ENCODE measurements at regions not wholly inside any gene's neighbourhood (a gene's known extent, or its start where the extent isn't known, plus 50 kb on each side); places are given as distances from the start of the nearest gene placed in this dataset.

GRCh38 chr5:56677690-56678305, 137.6 kb upstream of the MAP3K1 start:
- Histone ChIP-seq H3K9me3 (ENCODE audit: control extremely low read depth in 1 of 5, control insufficient read depth in 4 of 5, insufficient read depth in 2 of 5, low read depth in 1 of 5, low read length in 4 of 5) (no peaks in the 10 kb centered on the region), H3K4me3 (ENCODE audit: control insufficient read depth in 1 of 7, extremely low read depth in 1 of 7, insufficient read depth in 4 of 7, low read depth in 2 of 7, low read length in 6 of 7) (no peak overlapping the region), H3K27ac (ENCODE audit: insufficient read depth in 1 of 2, low read depth in 1 of 2, low read length in 2 of 2, poor library complexity in 1 of 2, severe bottlenecking in 2 of 2) (no peak overlapping the region), H3K27me3 (replicated peaks in 2 of 5; ENCODE audit: control insufficient read depth in 4 of 5, insufficient read depth in 5 of 5, low read length in 4 of 5) (no peaks in the 10 kb centered on the region), H3K36me3 (ENCODE audit: control insufficient read depth in 4 of 4, insufficient read depth in 4 of 4, low read length in 3 of 4) (no peaks in the 10 kb centered on the region), H3K4me1 (ENCODE audit: control extremely low read depth in 1 of 4, control insufficient read depth in 4 of 4, insufficient read depth in 4 of 4, low read length in 3 of 4) (peaks cover 6 to 13% (median 9%) of the 10 kb centered on the region in 4 experiments)
- ChIA-PET CTCF (interaction anchor here (1.4 kb wide), 2 partner anchors 12 to 26 kb away, joined by 3 to 4 read pairs; no protein-coding TSS in a partner anchor), POLR2A (no interaction called here)
- no peak for DNase-seq
- WGBS (ENCODE audit: insufficient coverage) = no CpG with 5 or more reads among the region's 2 CpGs

DNA sequence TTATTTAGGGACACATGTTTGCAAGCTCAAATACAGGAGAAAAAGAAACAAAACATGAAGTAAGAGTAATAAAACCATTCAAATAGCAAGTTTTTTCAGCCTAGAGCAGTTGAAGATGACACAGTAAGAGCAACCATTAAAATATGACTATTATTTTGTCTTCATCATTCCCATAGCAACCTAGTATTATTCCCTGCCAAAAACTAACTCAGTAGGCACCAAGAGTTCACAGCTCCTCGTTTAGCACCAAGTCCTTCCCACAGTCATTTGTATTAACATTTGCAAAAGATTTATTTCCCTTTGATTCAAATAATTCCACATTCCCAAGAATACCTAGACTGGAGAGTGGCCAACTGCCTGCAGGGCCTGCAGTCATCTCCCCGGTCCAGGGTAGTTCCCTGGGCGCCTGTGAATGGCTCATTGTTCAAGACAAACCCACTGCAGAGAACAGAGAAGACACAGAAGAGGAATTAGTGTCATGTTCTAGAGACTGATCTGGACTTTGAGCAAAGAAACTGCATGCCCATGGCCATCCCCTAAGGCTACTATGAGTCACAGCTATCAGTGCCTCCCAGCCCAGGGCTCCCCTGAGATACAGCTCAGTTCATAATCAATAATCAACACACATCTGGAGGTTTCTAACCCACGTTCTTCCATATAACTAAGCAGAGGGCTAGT, 139.1 kb upstream of the MAP3K1 start:
- Histone ChIP-seq H3K36me3 (ENCODE audit: control insufficient read depth in 4 of 4, insufficient read depth in 4 of 4, low read length in 3 of 4) (no peaks in the 10 kb centered on the region), H3K9me3 (ENCODE audit: control extremely low read depth in 1 of 5, control insufficient read depth in 4 of 5, insufficient read depth in 2 of 5, low read depth in 1 of 5, low read length in 4 of 5) (no peaks in the 10 kb centered on the region), H3K4me3 (ENCODE audit: control insufficient read depth in 1 of 7, extremely low read depth in 1 of 7, insufficient read depth in 4 of 7, low read depth in 2 of 7, low read length in 6 of 7) (no peak overlapping the region), H3K27me3 (replicated peaks in 2 of 5; ENCODE audit: control insufficient read depth in 4 of 5, insufficient read depth in 5 of 5, low read length in 4 of 5) (no peaks in the 10 kb centered on the region), H3K27ac (ENCODE audit: insufficient read depth in 1 of 2, low read depth in 1 of 2, low read length in 2 of 2, poor library complexity in 1 of 2, severe bottlenecking in 2 of 2) (no peak overlapping the region), H3K4me1 (ENCODE audit: control extremely low read depth in 1 of 4, control insufficient read depth in 4 of 4, insufficient read depth in 4 of 4, low read length in 3 of 4) (peaks cover 9 to 24% (median 13%) of the 10 kb centered on the region in 4 experiments)
- ChIA-PET POLR2A (no interaction called here), CTCF (no interaction called here)
- no peak for DNase-seq
- 91% methylated on average over 3 of the region's 4 CpGs for WGBS (ENCODE audit: insufficient coverage)

DNA sequence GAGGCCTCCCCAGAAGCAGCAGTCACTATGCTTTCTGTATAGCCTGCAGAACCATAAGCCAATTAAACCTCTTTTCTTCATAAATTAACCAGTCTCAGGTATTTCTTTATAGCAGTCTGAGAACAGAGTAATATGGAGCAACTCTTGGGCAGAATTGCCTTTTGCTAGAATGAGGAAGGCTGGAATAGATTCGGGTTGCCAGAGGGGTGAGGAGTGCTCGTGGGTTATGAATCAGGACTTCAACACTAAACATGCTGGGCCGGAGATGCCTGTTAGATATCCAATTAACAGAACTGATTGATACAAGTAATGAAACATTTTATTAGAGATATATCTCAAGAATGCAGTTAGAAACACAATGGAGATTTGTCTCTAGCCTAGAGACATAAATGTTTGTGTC, 140.9 kb upstream of the MAP3K1 start:
- no peak overlapping the region for H3K4me3 ChIP-seq (ENCODE audit: control insufficient read depth in 1 of 7, extremely low read depth in 1 of 7, insufficient read depth in 4 of 7, low read depth in 2 of 7, low read length in 6 of 7)
- ChIA-PET CTCF (interaction anchor here (1.1 kb wide), 1 partner anchor 43 kb away, joined by 3 read pairs; no protein-coding TSS in a partner anchor), POLR2A (no interaction called here)
- no peak for DNase-seq
- no peaks in the 10 kb centered on the region for H3K36me3 ChIP-seq (ENCODE audit: control insufficient read depth in 4 of 4, insufficient read depth in 4 of 4, low read length in 3 of 4)
- H3K27me3 ChIP-seq (replicated peaks in 2 of 5; ENCODE audit: control insufficient read depth in 4 of 5, insufficient read depth in 5 of 5, low read length in 4 of 5) = no peaks in the 10 kb centered on the region
- H3K4me1 ChIP-seq (ENCODE audit: control extremely low read depth in 1 of 4, control insufficient read depth in 4 of 4, insufficient read depth in 4 of 4, low read length in 3 of 4) = peaks cover 13 to 38% (median 21%) of the 10 kb centered on the region in 4 experiments
- H3K9me3 ChIP-seq (ENCODE audit: control extremely low read depth in 1 of 5, control insufficient read depth in 4 of 5, insufficient read depth in 2 of 5, low read depth in 1 of 5, low read length in 4 of 5) = no peaks in the 10 kb centered on the region
- WGBS (ENCODE audit: insufficient coverage) = 100% methylated on average over 1 of the region's 3 CpGs
- H3K27ac ChIP-seq (ENCODE audit: insufficient read depth in 1 of 2, low read depth in 1 of 2, low read length in 2 of 2, poor library complexity in 1 of 2, severe bottlenecking in 2 of 2) = no peak overlapping the region

- 6% methylated on average over 4 of the region's 5 CpGs for WGBS (ENCODE audit: insufficient coverage)
- Histone ChIP-seq H3K27ac (ENCODE audit: insufficient read depth in 1 of 2, low read depth in 1 of 2, low read length in 2 of 2, poor library complexity in 1 of 2, severe bottlenecking in 2 of 2) (no peak overlapping the region), H3K4me1 (ENCODE audit: control extremely low read depth in 1 of 4, control insufficient read depth in 4 of 4, insufficient read depth in 4 of 4, low read length in 3 of 4) (peaks cover 15 to 40% (median 22%) of the 10 kb centered on the region in 4 experiments), H3K9me3 (ENCODE audit: control extremely low read depth in 1 of 5, control insufficient read depth in 4 of 5, insufficient read depth in 2 of 5, low read depth in 1 of 5, low read length in 4 of 5) (no peaks in the 10 kb centered on the region), H3K27me3 (replicated peaks in 2 of 5; ENCODE audit: control insufficient read depth in 4 of 5, insufficient read depth in 5 of 5, low read length in 4 of 5) (no peaks in the 10 kb centered on the region), H3K4me3 (ENCODE audit: control insufficient read depth in 1 of 7, extremely low read depth in 1 of 7, insufficient read depth in 4 of 7, low read depth in 2 of 7, low read length in 6 of 7) (no peak overlapping the region), H3K36me3 (ENCODE audit: control insufficient read depth in 4 of 4, insufficient read depth in 4 of 4, low read length in 3 of 4) (no peaks in the 10 kb centered on the region)
- CTCF ChIA-PET = no interaction called here
- peak; percentile 45 to 88 (median 81) for DNase-seq
- POLR2A ChIA-PET = no interaction called here
Measured at GRCh38 chr5:56673171-56673570, 142.2 kb upstream of the MAP3K1 start.

- POLR2A ChIA-PET = no interaction called here
- WGBS (ENCODE audit: insufficient coverage) = 100% methylated on average over 2 of the region's 4 CpGs
- H3K9me3 ChIP-seq (ENCODE audit: control extremely low read depth in 1 of 5, control insufficient read depth in 4 of 5, insufficient read depth in 2 of 5, low read depth in 1 of 5, low read length in 4 of 5) = no peaks in the 10 kb centered on the region
- peak in 2 of 3 donors; percentile 13 to 35 for DNase-seq
- peaks cover 15 to 40% (median 22%) of the 10 kb centered on the region in 4 experiments for H3K4me1 ChIP-seq (ENCODE audit: control extremely low read depth in 1 of 4, control insufficient read depth in 4 of 4, insufficient read depth in 4 of 4, low read length in 3 of 4)
- H3K27me3 ChIP-seq (replicated peaks in 2 of 5; ENCODE audit: control insufficient read depth in 4 of 5, insufficient read depth in 5 of 5, low read length in 4 of 5) = no peaks in the 10 kb centered on the region
- no peak overlapping the region for H3K27ac ChIP-seq (ENCODE audit: insufficient read depth in 1 of 2, low read depth in 1 of 2, low read length in 2 of 2, poor library complexity in 1 of 2, severe bottlenecking in 2 of 2)
- CTCF ChIA-PET = no interaction called here
- no peaks in the 10 kb centered on the region for H3K36me3 ChIP-seq (ENCODE audit: control insufficient read depth in 4 of 4, insufficient read depth in 4 of 4, low read length in 3 of 4)
- no peak overlapping the region for H3K4me3 ChIP-seq (ENCODE audit: control insufficient read depth in 1 of 7, extremely low read depth in 1 of 7, insufficient read depth in 4 of 7, low read depth in 2 of 7, low read length in 6 of 7)
Measured at GRCh38 chr5:56671571-56671970, 143.8 kb upstream of the MAP3K1 start.

DNA sequence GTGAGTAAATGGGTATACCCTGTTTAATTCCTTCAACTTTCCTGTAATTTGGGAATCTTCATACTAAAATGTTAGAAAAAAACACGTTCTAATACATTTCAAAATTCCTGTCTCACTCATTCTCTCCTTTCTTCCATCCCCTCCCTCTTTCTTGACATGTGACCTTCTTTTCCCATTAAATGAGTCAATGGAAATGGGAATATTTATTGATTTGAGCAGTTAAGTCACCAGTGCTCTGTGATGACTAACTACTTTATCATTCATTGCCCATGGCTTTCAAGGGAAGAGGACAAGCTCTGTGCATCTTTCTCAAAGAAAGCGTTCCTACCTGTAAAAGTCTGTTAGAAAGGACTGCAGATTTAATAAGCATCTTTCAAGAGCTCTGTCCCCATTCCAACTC, 144.4 kb upstream of the MAP3K1 start:
- no peak overlapping the region for H3K27ac ChIP-seq (ENCODE audit: insufficient read depth in 1 of 2, low read depth in 1 of 2, low read length in 2 of 2, poor library complexity in 1 of 2, severe bottlenecking in 2 of 2)
- no peaks in the 10 kb centered on the region for H3K27me3 ChIP-seq (replicated peaks in 2 of 5; ENCODE audit: control insufficient read depth in 4 of 5, insufficient read depth in 5 of 5, low read length in 4 of 5)
- no peak overlapping the region for H3K4me3 ChIP-seq (ENCODE audit: control insufficient read depth in 1 of 7, extremely low read depth in 1 of 7, insufficient read depth in 4 of 7, low read depth in 2 of 7, low read length in 6 of 7)
- no peak for DNase-seq
- WGBS (ENCODE audit: insufficient coverage) = 78% methylated on average over 1 of the region's 2 CpGs
- CTCF ChIA-PET = no interaction called here
- H3K4me1 ChIP-seq (ENCODE audit: control extremely low read depth in 1 of 4, control insufficient read depth in 4 of 4, insufficient read depth in 4 of 4, low read length in 3 of 4) = peaks cover 15 to 40% (median 22%) of the 10 kb centered on the region in 4 experiments
- H3K36me3 ChIP-seq (ENCODE audit: control insufficient read depth in 4 of 4, insufficient read depth in 4 of 4, low read length in 3 of 4) = no peaks in the 10 kb centered on the region
- POLR2A ChIA-PET = no interaction called here
- H3K9me3 ChIP-seq (ENCODE audit: control extremely low read depth in 1 of 5, control insufficient read depth in 4 of 5, insufficient read depth in 2 of 5, low read depth in 1 of 5, low read length in 4 of 5) = no peaks in the 10 kb centered on the region
